Spleen (tissue), 7 donors: ENCODE measurements at regions not wholly inside any gene's neighbourhood (a gene's known extent, or its start where the extent isn't known, plus 50 kb on each side); places are given as distances from the start of the nearest gene placed in this dataset.

Experiments used
- POLR2A ChIP-seq, 3 donors: fragments of 450-650 bp; IDR thresholded peaks; one replicate each; pipeline ENCODE4 v1.5.1; 2017; ENCODE audit warnings: antibody characterized with exemption in 3 of 3, mild to moderate bottlenecking in 1 of 3
- POLR2AphosphoS5 ChIP-seq, 3 donors: sonication (generic); formaldehyde crosslinking; IDR thresholded peaks; one replicate each; pipeline ENCODE4 v1.5.1; 2017; ENCODE audit warnings: antibody characterized with exemption in 3 of 3
- TF ChIP-seq, protein P1 (sequence below), 11 experiments: fragments of 200-600 bp in 7 of 11; fragments of 450-650 bp in 4 of 11; sonication (generic) in 4 of 11; IDR thresholded peaks in 8 of 11; conservative IDR thresholded peaks in 3 of 11; 1 replicate in 7 of 11; 2 replicates in 4 of 11; pipeline versions ENCODE4 v1.4.0 to v1.8.0; 2016 to 2021; ENCODE audit warnings: antibody characterized with exemption in 11 of 11, inconsistent platforms in 4 of 11, mild to moderate bottlenecking in 1 of 11
- donor health status: DM: no; HTN: no; CAD: no; lungs with moderate emphysema.
- donor health status: DM: no; HTN: no; CAD: no.
- donor health status: DM: no; HTN: no; CAD: no.

DNA sequence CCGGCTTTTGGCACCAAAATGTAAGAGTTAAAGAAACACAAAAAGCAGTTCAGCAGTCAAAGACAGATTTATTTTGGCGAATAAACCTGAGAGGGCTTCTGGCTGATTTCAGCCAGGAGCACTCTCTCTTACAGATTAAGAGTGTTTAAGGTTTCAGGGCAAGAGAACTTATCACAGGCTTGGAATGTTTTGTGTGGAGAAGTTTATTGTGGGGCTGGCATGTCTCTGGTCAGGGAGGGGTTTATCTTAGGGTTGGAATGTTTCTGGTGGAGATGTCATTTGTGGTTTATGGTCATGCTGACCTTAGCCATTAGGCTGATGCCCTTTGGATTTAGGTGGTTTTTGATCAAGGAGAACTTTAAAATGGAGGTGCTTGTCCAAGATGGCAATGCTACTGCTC is 622.3 kb upstream of the PTPRD start:
- TF ChIP-seq POLR2A (IDR thresholded peaks at IDR 0.05) (no peak), POLR2AphosphoS5 (IDR thresholded peaks at IDR 0.05) (no peak)
- TF ChIP-seq, protein P1, sequence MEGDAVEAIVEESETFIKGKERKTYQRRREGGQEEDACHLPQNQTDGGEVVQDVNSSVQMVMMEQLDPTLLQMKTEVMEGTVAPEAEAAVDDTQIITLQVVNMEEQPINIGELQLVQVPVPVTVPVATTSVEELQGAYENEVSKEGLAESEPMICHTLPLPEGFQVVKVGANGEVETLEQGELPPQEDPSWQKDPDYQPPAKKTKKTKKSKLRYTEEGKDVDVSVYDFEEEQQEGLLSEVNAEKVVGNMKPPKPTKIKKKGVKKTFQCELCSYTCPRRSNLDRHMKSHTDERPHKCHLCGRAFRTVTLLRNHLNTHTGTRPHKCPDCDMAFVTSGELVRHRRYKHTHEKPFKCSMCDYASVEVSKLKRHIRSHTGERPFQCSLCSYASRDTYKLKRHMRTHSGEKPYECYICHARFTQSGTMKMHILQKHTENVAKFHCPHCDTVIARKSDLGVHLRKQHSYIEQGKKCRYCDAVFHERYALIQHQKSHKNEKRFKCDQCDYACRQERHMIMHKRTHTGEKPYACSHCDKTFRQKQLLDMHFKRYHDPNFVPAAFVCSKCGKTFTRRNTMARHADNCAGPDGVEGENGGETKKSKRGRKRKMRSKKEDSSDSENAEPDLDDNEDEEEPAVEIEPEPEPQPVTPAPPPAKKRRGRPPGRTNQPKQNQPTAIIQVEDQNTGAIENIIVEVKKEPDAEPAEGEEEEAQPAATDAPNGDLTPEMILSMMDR (IDR thresholded peaks at IDR 0.05 in 8 of 11, conservative IDR thresholded peaks at IDR 0.05 in 3 of 11) = no peak
